Colon (tissue), 2 donors: ENCODE measurements at regions not wholly inside any gene's neighbourhood (a gene's known extent, or its start where the extent isn't known, plus 50 kb on each side); places are given as distances from the start of the nearest gene placed in this dataset.
"Not testable (repeated sequence)": the region's sequence is repeated elsewhere in the genome, so short reads cannot be mapped to it uniquely, and the experiment has no call there.

Source experiments
- FAIRE-seq: peaks from 2 replicates; lab custom pipeline; 2012; peaks lifted over from hg19 to GRCh38; lab: Jason Lieb, UNC
- donor health status: control.
- donor health status: control.

DNA sequence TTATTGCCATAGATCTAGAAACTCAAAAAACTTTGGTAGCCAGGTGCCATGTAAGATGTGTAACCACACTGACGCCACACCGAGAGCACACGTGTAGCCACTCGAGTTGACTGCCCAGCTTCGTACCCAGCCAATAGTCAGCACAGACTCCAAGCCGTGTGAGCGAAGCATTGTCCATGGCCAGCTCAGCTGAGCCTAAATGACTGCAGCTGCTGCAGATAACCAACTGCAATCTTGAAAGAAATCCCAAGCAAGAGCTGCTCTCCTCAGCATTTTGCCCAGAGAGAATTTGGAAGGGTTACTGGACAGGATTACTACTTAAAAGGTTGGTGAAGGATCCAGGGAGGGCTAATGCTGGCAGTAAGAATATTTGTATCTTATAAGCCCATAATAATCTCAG is 193.0 kb upstream of the THRB start:
- FAIRE-seq, result no peak

- FAIRE-seq, result no peak
These were observed 193.9 kb upstream of the THRB start for GRCh38 chr3:24688446-24689148.

DNA sequence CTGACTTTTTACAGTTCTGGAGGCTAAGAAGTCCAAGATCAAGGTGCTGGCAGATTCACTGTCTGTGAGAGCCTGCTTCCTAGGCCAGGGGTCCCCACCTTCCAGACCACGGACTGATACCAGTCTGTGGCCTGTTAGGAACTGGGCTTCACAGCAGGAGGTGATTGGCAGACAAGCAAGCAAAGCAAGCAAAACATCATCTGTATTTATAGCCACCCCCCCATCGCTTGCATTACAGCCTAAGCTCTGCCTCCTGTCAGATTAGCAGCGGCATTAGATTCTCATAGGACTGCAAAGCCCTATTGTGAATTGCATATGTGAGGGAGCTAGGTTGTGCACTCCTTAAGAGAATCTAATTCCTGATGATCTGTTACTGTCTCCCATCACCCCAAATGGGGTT is 194.7 kb upstream of the THRB start:
- no peak for FAIRE-seq

- no peak for FAIRE-seq
These were observed 196.1 kb upstream of the THRB start for GRCh38 chr3:24690777-24691176.

DNA sequence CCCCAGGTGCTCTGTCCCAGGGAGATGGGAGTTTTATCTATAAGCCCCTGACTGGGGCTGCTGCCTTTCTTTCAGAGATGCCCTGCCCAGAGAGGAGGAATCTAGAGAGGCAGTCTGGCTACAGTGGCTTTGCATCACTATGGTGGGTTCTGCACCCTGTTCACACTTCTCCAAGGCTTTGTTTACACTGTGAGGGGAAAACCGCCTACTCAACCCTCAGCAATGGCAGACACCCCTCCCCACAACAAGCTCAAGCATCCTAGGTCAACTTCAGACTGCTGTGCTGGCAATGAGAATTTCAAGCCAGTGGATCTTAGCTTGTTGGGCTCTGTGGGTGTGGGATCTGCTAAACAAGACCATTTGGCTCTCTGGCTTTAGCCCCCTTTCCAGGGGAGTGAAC is 204.4 kb upstream of the THRB start:
- FAIRE-seq, result not testable (repeated sequence)

DNA sequence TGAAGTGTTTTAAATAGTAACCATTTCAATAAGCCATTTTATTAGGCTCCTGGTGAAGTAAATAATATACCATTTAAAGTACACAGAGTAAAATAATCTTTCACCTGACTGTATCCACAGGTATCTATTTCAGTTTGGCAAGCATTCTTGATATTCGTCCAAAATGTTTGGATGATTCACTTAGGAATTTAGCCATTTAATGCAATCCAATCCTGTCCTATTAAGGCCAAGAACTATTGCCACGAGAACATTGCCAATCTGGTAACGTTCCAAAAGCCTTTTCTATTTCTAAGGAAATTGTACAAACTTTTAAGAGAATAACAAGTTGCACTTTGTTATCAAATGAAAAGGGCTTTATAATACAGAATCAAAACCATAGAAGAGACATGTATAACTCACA is 209.8 kb upstream of the THRB start:
- FAIRE-seq, result no peak

- FAIRE-seq, result no peak
These were observed 213.3 kb upstream of the THRB start for GRCh38 chr3:24707936-24708335.

- FAIRE-seq, result no peak
These were observed 215.3 kb upstream of the THRB start for GRCh38 chr3:24709956-24710355.

- FAIRE-seq, result no peak
These were observed 218.9 kb upstream of the THRB start for GRCh38 chr3:24713516-24713915.

DNA sequence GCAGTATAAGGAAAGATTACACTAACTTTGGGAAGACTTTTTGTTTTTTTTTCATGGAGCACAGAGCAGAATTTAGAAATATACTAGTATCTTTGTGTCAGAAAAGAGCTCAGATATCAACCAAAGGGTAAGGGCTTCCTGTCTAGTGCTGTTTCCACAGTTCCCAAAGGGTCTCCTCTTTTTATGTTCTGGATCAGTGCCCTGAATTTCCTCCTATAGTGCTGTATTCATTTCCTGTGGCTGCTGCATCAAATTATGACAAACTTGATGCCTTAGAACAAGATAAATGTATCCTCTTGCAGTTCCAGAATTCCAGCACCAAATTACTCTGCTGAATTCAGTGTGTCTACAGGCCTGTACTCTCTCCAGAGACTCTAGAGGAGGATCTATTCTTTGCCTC is 219.8 kb upstream of the THRB start:
- FAIRE-seq, result no peak

DNA sequence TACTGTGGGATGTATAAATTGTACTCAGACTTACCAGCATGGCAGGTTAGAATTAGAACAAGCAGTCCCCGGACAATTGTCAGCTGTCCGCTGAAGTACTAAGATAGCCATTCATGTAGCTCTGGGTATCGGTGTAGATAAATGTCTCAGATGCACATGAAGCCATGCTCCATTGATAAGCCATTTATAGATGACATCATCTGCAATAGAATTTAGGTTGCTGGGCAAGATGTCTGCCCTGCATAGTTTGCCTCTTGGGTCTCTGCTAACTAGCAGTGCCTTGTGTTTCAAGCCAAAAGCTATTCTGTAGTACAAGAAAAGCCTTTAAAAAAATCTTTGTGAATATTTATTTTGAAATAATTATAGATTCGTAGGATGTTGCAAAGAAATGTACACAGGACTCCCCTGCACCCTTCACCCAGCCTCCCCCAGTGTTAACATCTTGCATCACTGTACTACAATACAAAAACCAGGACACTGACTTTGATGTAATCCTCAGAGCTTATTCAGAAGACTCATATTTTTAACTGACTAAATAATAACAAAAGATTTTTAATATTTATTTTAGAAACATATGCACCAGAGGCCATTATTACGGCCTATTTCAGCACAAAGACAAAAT is 220.6 kb upstream of the THRB start:
- no peak for FAIRE-seq

- FAIRE-seq, result no peak
These were observed 227.4 kb upstream of the THRB start for GRCh38 chr3:24722087-24722486.

DNA sequence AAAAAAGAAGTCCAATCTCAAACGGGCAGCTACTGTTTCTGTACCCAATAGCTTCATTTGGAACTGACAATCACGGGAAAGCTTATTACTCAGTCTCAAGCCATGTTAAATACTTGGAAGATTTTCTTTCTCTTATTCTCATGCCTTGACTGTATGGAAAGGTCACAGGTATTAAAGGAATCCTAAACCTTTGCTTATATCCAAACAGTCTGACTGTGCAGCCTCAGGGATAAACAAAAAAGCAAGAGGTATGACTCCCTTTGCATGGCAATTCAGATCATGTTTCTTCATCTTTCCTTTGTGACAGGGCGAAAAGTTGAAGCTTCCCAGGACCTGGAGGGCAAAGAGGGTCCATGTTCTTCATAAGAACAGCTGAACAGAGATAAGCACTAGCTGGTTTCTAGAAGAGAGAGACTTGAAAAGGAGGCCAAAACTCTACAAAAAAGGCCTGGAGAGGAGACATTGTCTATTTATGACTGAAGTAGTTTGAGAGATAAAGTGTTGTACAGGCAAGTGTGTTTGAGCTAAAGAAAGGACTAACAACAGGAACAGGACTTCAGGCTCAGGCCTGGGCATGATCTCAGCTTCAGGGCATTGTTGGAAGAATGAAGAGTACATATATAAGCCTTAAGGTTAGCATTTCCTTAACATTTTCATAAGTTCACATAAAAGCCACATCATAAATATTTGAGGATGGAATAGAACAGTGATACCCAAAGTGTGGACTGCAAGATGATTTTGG is 231.0 kb upstream of the THRB start:
- FAIRE-seq, result no peak

GRCh38 chr3:24726423-24726822 is 231.8 kb upstream of the THRB start:
- FAIRE-seq, result no peak

- no peak for FAIRE-seq
These were observed 235.5 kb upstream of the THRB start for GRCh38 chr3:24730173-24730572.

DNA sequence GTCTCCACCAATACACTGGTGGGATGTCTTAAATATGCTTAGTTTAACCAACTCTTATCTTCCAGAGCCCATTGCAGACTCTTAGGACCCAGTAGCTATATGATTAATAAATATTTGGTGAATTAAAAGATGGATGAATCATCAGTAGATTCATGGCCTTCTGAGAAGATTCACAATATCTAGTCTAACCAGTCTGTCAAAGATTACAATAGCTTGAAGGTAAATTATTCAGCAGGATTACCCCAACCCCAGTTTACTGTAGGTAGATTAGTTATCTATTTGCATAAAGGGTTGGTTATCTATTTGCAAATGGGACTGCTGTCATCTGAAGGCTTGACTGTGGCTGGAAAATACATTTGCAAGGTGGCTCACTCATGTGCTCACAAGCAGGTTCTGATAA is 239.4 kb upstream of the THRB start:
- FAIRE-seq, result no peak

DNA sequence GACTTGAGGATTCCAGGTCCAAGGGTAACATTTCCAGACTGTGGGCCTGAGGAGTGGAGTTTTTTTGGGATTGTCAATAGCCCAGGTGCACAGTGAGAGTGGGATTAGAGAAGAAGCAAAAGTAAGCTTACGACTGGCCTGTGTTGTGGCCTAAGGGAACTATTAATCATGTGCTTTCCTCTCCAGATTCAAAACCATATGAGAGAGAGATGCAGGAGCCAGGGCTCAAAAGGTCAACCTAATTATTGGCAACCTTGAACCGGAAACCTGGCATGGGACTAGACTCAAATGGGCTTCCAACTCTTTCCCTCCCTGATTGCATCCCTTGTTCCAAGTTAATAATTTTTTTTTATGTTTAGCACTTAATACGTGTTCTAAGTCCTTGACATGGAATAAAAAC is 242.1 kb upstream of the THRB start:
- FAIRE-seq, result no peak

DNA sequence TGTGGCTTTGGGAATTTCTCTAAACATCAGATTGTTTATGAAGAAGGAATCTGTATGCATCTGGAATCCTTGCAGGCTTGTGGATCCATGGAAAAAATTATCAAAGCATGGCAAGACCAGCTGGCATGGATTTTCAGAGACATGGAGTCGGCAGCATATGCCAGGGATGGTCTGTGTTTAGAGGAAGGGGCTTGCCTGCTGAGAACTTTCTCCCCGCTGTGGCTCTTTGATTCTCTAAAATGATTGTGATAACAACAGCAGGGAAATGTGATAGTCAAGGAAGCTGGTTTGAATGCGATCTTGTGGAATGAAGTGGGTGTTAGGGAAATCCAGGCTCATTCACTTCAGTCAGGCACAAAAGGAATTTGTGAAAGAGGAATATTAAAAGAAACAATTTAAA is 245.7 kb upstream of the THRB start:
- no peak for FAIRE-seq

GRCh38 chr3:24741506-24741905 is 246.9 kb upstream of the THRB start:
- no peak for FAIRE-seq

DNA sequence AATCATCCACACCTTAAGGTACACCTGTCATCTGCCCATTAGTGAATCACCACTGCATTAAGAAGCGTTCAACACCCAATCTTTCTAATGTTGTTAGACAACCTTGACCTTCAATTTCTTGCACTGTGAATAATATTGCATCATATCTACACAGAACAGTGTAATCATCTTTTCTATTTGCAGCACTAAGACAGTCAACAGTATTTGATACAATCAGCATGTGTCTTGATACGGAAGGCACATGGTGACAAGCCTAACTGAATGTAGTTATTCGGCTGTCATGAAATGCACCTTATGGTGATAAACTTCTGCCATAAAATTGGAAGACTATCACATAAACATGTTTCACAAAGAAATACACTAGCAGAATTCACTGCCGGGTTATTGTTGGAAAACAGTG is 253.9 kb upstream of the THRB start:
- FAIRE-seq, result no peak

- no peak for FAIRE-seq
These were observed 256.4 kb upstream of the THRB start for GRCh38 chr3:24751020-24751419.

DNA sequence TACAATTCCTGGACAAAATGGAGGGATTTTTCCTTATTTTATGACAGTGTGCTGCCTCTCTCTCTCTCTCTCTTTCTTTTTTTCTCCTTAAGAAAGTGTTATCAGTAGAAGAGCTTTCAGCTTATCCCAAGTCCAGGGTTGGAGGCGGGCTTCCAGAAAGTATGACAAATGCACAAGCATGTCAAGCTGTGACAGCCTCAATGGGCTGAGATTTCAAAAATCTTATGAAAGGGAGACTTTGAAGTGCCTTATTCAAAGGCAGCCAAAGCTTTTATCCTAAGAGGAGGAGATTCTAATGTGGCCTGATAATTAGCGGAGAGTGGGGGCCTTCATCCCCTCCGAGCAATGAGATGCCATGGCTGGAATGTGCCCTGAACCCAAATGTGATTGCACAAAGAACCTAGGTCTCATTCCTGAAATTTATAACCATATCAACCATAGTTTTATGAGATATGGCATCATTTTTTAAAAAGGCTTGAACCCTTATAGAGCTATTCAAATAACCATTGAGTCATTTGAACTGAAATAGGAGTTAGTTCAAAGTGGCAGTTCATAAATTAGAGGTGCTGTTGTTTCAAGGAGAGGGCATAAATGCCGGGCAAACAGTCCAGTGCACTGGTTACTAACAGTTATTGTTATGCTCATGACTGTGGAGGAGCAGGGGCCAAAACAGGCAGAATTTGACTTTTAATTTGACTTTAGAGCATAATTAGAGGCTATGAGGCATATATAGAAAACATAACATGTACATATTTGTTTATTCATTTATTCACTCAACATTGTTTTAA is 261.6 kb upstream of the THRB start:
- FAIRE-seq, result no peak

DNA sequence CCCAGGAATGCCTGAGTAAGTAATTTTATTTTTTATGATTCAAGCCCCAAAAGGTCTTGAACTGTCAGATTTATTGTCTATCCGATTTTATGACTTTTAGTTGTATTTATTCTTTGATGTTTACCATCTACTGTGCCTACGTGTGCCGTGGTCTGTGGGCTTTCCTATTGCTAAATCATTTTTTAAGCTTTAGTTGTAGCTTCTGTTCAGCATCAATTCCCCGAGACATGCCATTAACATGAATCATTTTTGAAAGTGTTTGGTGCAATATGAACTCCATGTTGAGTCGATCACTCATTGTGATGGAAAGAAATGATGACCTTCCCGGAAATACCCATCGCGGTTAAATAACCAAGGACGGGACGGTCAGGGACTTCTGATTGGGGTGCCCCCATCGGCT is 268.7 kb upstream of the THRB start:
- no peak for FAIRE-seq
